DMS53 (cell line): ENCODE measurements at regions not wholly inside any gene's neighbourhood (a gene's known extent, or its start where the extent isn't known, plus 50 kb on each side); places are given as distances from the start of the nearest gene placed in this dataset.
A peak's percentile ranks its signal among the peaks of the same experiment; 100 is the strongest.
"Not testable (repeated sequence)": the region's sequence is repeated elsewhere in the genome, so short reads cannot be mapped to it uniquely, and the experiment has no call there.

ENCODE experiments used
- DNase-seq: peaks from one replicate; lab custom pipeline; 2025; lab: John Stamatoyannopoulos, UW

DNA sequence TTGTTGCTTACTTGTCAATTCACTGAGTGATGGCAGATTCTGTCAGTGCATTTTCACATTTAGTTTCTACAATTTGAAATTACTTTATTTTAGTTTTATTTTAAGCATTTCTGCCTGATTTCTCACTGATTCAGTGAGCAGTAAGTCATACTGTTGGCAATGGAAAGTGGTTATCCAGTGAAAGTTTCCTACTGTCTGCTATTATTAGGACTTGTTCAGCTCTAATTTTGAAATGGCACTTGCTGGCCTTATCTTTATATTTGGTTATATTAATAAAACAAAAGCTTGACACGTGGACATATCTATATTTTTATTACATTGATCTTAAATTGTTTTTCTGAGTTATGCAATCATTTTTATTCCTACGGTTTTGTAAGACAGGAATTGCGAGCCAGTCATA is 871.8 kb upstream of the SLC35B3 start:
- DNase-seq = no peak

DNA sequence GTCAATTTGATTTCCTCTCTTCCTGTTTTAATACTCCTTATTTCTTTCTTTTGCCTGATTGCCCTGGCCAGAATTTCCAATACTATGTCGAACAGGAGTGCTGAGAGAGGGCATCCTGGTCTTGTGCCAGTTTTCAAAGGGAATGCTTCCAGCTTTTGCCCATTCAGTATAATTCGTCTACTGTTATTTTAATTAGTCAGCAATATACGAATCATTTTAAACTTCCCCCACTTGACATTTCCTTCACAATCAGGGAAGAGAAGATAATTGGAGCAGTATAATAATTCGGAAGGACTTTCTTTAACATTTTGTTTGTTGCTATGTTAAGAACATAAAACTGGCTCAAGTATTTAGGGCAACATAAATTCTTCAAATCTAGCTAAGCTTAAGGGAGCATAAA is 860.3 kb upstream of the SLC35B3 start:
- no peak for DNase-seq

DNA sequence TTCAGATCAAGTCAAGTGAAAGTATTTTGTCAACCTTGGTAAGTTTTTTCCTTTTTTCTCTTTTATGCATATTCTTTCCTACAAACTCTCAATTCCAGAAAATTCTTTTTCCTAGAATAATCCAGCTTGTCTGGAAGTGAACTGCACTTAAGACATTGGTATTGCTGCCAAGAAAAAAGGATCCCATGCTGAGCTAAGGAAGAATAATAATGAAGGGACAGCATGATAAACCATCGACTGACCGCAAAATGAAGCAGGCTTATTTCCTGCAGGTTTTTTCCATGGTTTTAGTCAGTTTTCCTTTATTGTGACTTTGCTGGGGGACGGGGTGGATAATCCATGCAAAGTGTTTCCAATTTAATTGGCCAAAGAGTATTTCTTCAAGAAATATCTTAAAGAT is 857.6 kb upstream of the SLC35B3 start:
- DNase-seq = no peak

DNA sequence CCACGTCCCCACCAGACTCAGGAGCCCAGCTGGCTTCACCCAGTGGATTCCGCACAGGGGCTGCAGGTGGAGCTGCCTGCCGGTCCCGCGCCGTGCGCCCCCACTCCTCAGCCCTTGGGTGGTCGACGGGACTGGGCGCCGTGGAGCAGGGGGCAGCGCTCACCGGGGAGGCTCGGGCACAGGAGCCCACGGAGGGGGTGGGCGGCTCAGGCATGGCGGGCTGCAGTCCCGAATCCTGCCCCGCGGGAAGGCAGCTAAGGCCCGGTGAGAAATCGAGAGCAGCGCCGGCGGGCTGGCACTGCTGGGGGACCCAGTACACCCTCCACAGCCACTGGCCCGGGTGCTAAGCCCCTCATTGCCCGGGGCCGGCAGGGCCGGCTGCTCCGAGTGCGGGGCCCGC is 855.0 kb upstream of the SLC35B3 start:
- not testable (repeated sequence) for DNase-seq

DNA sequence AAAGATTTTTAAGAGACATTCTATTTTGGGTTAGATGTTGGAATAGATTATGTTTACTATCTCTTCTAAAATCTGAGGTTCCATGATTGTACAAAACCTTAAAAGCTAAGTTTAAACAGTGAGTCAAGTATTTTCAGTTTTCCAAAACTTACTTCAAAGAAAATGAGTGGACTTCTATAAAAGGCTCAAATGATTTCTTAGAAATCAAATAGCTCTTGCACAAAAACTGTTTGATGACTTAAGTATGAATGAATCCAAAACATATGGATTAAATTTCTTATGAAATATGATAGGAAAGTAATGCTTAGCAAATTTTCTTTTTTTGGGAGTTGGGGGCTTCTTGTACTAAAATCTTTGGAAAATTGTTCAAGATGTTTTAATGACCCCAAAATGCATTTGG is 837.3 kb upstream of the SLC35B3 start:
- DNase-seq = no peak

DNA sequence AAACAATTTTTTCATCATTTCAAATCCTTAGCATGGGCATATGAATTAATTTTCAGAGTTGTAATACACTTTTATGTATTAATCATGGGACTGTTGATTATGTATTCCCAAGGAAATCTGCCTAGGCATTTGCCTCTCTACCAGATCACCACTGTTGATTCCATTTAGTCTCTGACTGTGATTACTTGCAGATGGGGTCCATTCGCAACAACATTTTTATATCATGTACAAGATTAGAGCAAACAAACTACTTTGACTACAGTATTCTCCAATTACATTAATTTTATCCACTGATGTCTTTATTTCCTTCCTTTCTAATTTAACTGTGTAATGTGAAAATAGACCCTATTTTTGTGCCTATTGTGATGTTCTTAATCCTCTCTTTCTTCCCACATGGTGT is 831.4 kb upstream of the SLC35B3 start:
- DNase-seq = no peak

DNA sequence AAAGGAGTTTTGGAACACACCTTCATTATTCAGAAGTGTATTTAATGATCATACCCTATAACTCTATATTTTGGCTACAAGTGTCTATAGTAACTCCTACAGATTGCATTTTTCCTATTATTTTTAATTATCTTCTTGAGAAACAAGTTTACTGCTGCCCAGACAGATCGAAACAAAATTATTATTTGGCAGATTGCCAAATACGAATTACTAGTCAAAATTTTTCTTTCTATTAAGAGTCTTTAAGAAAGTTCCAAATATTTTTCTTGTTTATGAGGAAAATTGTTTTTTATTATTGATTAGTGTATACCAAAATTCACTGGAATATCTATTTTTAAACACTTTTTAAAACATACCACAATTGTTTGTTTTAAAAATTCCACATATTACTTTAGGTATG is 821.9 kb upstream of the SLC35B3 start:
- DNase-seq = no peak

DNA sequence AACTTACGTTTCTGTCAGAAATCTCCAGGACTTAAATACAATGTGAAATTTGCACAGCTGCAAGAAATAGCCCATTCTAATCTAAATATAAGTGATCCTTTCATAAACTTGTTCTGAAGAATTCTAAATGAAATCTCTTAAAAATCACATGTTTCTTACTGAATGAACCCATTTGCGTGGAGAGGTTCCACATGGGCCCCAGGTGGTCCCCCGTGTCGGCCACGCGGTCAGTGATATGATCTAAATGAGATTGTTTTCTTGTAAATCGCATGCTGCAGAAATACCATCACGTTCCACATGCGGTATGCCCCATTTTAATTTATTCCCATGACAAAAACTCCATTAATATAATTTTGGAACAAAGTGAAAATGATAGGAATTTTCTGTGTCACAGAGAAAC is 818.9 kb upstream of the SLC35B3 start:
- no peak for DNase-seq

DNA sequence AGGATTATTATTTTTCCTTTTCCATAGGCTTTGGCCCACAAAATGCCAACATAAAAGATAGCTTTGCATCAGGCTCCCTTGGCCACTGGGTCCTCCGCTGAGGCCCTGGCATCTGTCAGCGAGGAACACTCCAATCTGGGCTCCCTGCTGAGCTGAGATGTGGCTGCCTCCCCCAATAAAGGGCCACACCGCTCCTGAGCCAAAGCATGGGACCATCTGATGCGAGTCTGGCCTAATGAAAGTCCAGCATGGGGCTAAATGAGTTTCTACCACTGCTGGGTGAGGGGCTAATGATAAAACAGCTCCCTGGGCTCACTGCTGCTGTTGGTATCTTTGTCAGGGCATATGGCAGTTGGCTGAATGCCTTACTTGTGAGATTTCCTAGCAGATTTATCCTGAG is 817.5 kb upstream of the SLC35B3 start:
- DNase-seq = no peak

DNA sequence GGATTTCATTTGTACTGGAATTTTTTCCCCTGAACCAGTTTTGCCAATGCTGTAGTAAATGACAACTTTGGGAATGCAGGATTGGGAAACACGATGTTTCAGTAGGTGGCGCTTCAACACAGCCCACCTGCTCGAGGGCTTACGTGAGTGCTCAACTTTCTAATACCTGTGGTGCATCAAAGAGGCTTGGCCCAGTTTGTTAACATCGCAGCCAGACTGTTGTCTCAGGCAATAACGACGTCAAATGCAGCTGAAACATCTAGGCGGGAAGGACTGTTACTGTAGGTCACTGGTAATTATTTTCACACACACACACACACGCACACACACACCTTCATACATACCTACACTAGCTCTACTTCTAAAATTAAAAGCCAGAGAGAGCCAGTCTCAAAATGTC is 815.5 kb upstream of the SLC35B3 start:
- peak; percentile 84 for DNase-seq

DNA sequence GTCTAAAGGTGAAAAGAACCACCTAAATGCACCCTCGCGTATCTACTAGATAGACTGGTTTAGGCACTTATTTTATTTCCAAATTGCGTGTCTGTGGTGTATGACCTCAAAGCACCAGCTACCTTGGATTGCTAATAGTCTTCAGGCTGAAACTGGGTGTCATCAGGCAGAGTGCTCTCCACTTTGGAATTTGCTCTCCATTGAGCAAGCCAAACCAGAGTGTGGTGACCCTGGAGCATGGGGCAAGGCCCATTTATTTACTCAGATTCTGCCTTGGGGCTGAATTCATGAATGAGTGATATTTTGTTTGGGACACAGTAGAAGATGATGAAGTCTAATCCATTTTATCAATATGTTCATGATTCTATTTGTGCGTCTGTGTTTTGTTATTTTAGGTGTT is 812.8 kb upstream of the SLC35B3 start:
- DNase-seq = no peak

DNA sequence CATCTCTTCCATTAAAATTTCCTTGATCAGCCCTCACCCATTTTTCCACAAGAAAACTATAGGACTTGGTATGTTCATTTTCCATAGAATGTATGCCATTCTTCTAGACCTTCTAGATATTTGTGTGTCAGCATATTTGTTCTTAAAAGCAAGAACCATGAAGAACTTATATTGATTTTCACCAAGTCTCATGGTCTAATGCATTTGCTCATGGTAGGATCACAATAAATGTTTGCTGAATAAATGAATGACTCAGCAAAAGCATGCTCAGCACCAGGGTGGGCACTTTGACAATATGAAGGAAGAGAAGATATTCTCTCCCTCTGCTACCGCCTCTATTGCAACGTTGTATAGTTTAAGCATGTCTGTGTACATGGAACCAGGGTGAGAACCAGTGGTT is 805.5 kb upstream of the SLC35B3 start:
- DNase-seq = no peak

DNA sequence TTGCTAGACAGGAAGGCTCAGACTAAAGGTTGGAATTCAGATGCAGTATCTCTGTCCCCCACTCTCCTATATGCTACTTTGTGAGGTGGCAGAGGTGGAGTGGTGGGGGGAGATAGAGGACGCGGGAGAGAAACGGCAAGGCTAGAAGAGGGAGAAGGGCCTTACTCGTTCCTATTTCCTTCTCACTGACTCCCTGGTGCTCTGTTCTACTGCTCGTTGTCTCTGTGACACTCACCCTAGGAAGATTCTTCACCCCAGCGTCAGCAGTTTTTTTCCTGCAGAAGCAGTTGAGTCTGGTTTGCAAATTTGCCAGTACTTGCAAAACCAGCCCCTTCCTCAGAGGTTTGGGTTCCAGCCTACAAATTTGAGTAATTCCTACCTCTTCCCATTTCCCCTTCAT is 801.1 kb upstream of the SLC35B3 start:
- no peak for DNase-seq

DNA sequence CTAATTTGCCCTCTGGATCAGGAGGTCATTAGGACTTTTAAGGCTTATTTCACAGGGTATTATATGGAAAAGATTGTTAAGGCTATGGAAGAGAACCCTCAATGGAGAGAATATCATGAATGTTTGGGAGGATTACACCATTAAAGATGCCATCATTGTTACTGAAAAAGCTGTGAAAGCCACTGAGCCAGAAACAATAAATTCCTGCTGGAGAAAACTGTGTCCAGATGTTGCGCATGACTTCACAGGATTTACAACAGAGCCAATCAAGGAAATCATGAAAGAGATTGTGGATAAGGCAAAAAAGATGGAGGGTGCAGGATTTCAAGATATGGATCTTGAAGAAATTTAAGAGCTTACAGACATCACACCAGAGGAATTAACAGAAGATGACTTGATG is 798.3 kb upstream of the SLC35B3 start:
- DNase-seq = no peak

DNA sequence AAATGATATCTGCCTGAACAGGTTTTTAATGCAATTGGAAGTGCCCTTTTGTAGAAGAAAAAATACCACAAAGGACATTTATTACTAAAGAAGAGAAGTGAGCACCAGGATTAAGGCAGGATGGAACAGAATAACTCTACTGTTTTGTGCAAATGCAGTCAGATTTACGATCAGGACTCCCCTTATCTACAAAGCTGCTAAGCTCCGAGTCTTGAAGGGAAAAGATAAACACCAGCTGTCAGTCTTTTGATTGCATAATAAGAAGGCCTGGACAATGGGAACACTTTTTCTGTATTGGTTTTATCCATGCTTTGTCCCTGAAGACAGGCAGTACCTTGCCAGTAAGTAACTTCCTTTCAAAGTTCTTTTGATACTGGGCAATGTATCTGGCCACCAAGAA is 797.9 kb upstream of the SLC35B3 start:
- no peak for DNase-seq

DNA sequence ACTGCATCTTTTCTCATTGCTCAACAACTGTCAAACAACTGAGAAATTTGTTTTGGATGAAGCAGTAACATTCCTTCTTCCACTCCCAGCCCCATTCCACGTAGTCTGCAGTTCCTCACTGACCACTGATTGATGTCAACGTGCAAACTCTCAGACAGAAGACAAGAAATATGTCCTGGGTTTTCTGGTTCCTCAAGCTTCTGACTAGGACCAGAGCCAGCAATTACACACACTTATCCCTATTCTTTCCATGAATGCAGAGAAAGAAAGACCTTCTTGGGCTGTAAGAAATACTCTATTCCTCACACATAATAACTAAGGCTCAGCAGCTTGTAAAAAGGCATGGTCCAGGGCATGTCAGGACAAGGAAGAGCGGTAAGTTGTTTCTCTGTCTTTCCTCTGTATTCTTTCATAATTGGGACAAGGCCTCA is 790.1 kb upstream of the SLC35B3 start:
- no peak for DNase-seq

DNA sequence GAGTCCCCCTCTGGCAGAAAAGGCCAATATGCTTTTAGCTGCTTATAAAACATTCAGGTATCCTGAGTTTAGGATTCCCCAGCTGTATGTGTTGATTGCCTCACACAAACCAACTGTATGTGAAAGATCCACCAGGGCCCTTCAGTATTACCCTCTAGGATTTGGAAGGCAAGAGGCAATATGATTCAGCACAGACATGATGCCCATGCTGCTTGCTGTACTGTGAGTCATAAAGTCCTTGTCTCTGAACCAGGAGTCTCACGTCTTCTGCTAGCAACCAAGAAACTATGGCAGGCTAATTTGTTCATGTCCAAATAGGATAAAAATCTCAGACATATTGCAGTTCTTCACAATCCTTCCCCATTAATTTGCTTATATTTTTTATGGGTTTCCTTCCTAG is 789.2 kb upstream of the SLC35B3 start:
- DNase-seq = no peak

DNA sequence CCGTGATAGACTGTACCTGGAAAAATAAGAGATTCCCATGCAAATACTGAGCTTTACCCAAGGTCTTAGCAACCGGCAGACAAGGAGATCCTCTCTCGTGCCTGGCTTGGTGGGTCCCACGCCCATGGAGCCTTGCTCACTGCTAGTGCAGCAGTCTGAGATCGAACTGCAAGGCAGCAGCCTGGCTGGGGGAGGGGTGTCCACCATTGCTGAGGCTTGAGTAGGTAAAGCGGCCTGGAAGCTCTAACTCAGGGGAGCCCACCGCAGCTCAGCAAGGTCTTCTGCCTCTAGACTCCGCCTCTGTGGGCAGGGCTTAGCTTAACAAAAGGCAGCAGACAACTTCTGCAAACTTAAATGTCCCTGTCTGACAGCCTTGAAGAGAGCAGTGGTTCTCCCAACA is 778.4 kb upstream of the SLC35B3 start:
- DNase-seq = not testable (repeated sequence)

DNA sequence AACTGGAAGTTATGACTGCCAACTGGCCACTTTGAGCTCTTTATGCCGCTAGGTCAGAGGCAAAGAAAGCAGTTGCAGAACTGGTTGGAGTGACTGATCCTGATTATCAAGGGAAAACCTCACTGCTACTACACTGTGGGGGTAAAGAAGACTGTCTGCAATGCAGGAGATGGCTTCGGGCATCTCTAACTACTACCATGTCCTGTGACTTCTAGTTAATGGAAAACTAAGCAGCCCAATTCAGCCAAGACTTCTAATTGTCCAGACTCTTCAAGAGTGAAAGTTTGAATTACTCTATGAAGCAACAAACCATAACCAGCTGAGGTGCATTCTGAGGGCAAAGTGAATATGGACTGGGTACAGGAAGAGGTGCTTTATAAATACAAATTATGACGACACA is 773.6 kb upstream of the SLC35B3 start:
- DNase-seq = no peak

DNA sequence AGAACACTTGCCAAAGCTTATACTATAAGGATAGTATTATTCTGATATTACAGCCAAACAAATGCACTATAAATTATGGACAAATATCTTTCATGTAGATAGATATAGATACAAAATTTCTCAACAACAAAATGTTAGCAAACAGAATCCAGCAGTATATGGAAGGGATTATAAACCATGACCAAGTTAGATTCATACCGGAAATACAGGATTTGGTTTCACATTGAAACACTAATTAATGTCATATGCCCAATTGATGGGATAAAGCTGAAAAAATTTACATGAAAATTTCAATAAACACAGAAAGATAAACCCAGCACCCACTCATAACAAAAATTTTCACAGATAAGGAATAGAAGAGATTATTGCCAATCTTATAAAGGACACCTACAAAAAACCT is 770.3 kb upstream of the SLC35B3 start:
- DNase-seq = no peak

DNA sequence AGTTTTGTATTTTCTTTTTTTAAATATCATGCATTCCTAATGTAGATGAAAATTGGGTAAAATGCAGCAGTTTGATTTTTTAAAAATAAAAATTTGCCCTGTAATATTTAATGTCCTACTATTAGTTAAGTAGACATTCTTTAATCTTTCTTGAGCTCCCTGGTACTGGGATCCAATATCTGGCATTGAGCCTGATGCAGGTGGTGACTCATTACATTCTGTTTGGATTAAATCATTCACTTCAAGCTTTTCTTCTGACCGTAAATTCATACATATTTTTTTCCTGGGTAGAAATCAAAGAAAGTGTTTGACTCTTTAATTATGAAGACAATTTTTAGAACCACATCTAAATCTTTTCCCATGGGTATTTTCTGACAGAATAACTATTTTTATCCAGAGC is 768.8 kb upstream of the SLC35B3 start:
- DNase-seq = peak; percentile 41

DNA sequence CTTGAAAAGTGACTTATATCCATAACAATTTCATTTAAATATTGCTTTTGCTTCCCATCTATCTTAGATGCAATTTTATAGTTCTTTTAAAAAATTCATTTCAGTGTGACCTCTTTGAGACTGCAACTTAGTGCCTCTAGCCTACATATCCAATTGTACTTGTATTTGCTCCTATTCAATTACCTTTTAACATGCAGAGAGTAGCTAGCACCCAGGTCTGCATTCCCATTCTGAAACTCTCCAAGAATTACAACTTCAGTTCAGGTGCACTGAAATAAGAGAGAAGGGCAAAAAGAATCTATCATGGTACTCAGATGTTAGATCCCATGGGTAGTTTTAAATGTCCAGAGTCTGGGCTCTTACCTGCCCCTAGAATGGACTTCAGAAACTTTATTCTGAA is 765.4 kb upstream of the SLC35B3 start:
- no peak for DNase-seq

DNA sequence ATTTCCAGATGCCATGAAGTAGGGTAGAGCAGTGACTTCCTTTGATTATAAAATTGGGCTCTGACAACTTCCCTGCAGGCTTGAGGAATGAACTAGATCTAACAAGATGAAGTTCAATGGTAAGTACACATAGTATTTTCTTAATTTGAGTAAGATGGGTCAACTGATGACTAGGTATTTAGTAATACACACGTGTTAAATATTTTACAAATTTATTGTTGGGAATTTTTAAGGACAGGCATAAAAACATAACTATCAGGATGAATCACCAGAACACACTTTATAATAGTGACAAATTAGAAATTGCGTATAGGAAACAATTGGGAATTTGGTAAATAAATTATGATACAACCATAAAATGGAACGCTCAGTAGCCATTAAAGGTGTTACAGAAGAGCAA is 762.4 kb upstream of the SLC35B3 start:
- DNase-seq = no peak

DNA sequence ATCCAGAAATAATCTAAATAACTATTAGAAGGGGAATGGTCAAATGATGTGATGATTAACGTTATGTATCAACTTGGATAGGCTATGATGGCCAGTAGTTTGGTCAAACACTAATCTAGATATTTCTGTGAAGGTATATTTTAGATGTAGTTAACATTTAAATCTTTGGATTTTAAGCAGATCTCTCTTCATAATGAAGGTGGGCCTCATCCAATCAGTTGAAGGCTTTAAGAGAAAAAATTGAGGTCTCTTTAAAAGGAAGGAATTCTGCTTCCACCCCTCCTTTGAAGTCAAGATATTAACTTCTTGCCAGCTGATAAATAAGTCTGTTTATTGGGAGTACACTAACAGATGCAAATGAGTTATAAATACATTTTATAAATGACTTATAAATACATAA is 760.0 kb upstream of the SLC35B3 start:
- no peak for DNase-seq

DNA sequence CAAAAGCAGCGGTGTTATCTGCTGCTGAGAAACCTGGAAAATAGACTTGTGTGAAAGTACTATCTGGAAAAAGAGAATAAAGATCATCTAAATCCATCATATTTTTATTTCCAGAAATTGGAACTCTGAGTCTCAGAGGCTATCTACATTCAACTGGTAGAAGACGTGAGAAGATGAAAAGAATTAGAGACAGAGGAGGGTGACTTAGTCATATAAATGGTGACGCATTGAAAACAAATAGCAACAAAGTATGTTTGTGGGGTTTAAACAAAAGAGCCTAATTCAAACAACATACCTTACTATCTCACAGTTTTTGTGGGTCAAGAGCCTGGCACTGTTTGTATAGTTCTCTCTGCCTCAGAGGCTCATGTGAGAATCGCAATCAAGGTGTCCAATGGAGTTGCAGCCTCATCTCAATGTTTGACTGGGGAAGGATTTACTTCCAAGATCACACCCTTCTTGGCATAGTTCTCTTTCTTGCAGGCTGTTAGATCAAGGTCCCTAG is 757.1 kb upstream of the SLC35B3 start:
- peak; percentile 92 for DNase-seq
